NB4 (cell line): ENCODE measurements at regions not wholly inside any gene's neighbourhood (a gene's known extent, or its start where the extent isn't known, plus 50 kb on each side); places are given as distances from the start of the nearest gene placed in this dataset.

Experiments used
- DNase-seq: peaks from one replicate; pipeline ENCODE4 v3.0.0; 2010; ENCODE audit warnings: low read depth
- H3K4me3 ChIP-seq: one replicate; pipeline ENCODE4 v1.5.1; 2011; ENCODE audit warnings: mild to moderate bottlenecking, low read depth, low read length, moderate library complexity
- CTCF ChIP-seq: IDR thresholded peaks from one replicate; pipeline ENCODE4 v1.5.1; 2012; ENCODE audit warnings: low read depth, low read length
- MAX ChIP-seq: IDR thresholded peaks from 2 replicates; pipeline ENCODE4 v1.6.1; 2011; ENCODE audit warnings: low read depth, low read length
- MYC ChIP-seq: IDR thresholded peaks from 2 replicates; pipeline ENCODE4 v1.6.1; 2011; ENCODE audit warnings: low read depth, low read length
- POLR2A ChIP-seq: IDR thresholded peaks from 2 replicates; pipeline ENCODE4 v1.6.1; 2011; ENCODE audit warnings: mild to moderate bottlenecking; ENCODE audit not compliant: insufficient read length; ENCODE audit errors: extremely low read depth

DNA sequence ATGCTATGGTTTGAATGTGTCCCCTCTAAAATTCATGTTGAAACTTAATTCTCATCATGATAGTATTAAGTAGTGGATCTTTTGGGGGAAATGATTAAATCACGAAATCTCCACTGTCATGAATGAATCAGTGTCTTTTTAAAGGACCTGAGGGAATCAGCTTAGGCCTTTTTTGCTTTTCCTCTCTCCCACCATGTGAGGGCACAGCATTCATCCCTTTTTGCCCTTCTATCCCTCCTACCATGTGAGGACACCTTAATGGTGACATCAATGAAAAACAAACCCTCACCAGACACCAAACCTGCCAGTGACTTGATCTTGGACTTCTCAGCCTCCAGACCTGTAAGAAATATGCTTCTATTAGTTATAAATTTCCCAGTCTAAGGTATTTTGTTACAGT, 247.1 kb upstream of the UBE2E3 start:
- H3K4me3 ChIP-seq = no peak overlapping the region
- no peak for DNase-seq

GRCh38 chr2:180732337-180732736, 248.1 kb upstream of the UBE2E3 start:
- no peak for TF ChIP-seq MAX
- no peak for TF ChIP-seq MYC
- TF ChIP-seq POLR2A = no peak
- no peak for TF ChIP-seq CTCF
- no peak for DNase-seq
- H3K4me3 ChIP-seq = no peak overlapping the region

More for the DNA sequence above, 247.1 kb upstream of the UBE2E3 start:
- TF ChIP-seq POLR2A (no peak), MYC (no peak), MAX (no peak), CTCF (no peak)

- TF ChIP-seq CTCF (no peak), POLR2A (no peak), MAX (no peak), MYC (no peak)
- peak; percentile 30 for DNase-seq
- H3K4me3 ChIP-seq = no peak overlapping the region
Measured at GRCh38 chr2:180730976-180731375, 249.4 kb upstream of the UBE2E3 start.

GRCh38 chr2:180728928-180729559, 251.4 kb upstream of the UBE2E3 start:
- no peak for DNase-seq
- no peak overlapping the region for H3K4me3 ChIP-seq
- TF ChIP-seq POLR2A = no peak
- TF ChIP-seq MAX = no peak
- no peak for TF ChIP-seq CTCF
- no peak for TF ChIP-seq MYC

GRCh38 chr2:180723712-180724111, 256.7 kb upstream of the UBE2E3 start:
- TF ChIP-seq MYC = no peak
- no peak for TF ChIP-seq MAX
- TF ChIP-seq POLR2A = no peak
- no peak for TF ChIP-seq CTCF
- DNase-seq = no peak
- no peak overlapping the region for H3K4me3 ChIP-seq
